ENCODE measurements at regions not wholly inside any gene's neighbourhood (a gene's known extent, or its start where the extent isn't known, plus 50 kb on each side); places are given as distances from the start of the nearest gene placed in this dataset.

- peak; percentile 49 for DNase-seq
Measured at GRCh38 chr10:4034907-4035598, 250.0 kb upstream of the KLF6 start.

GRCh38 chr10:4033341-4033896 is 248.4 kb upstream of the KLF6 start:
- DNase-seq = no peak
- no peak overlapping the region for H3K4me3 Mint-ChIP-seq
- CTCF ChIA-PET = no interaction called here
- peaks cover 2% of the 10 kb centered on the region for H3K36me3 Mint-ChIP-seq
- peak overlapping the region; percentile 80 for H3K27ac Mint-ChIP-seq
- H3K27me3 Mint-ChIP-seq = no peaks in the 10 kb centered on the region
- no peaks in the 10 kb centered on the region for H3K9me3 Mint-ChIP-seq
- H3K4me1 Mint-ChIP-seq = peaks cover 38% of the 10 kb centered on the region

More at GRCh38 chr10:4034907-4035598, 250.0 kb upstream of the KLF6 start:
- Mint-ChIP-seq H3K27me3 (no peaks in the 10 kb centered on the region), H3K9me3 (no peaks in the 10 kb centered on the region), H3K4me3 (peak overlapping the region; percentile 52), H3K36me3 (peaks cover 2% of the 10 kb centered on the region), H3K27ac (peak overlapping the region; percentile 87), H3K4me1 (peaks cover 38% of the 10 kb centered on the region)
- CTCF ChIA-PET = no interaction called here

DNA sequence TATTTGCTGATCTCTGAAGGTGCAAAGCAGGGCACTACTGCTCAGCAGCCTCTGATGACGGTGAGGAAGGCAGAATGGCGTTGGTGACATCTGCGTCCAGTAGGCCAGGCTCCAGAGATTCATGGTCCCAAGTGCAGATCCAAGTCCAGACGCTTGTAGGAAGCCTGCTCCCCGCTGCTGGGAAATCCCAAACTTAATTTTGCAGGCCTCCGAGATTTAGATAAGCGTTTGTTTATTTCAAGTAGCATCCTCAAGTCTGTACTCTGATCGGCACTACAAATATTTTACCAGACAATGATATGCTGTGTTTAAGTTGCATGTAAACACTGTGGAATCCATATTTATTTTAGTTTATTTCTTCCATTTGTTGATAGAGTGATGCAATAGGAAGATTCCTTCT is 244.9 kb upstream of the KLF6 start:
- Mint-ChIP-seq H3K4me1 (peaks cover 33% of the 10 kb centered on the region), H3K27me3 (peaks cover 7% of the 10 kb centered on the region), H3K4me3 (no peak overlapping the region), H3K9me3 (no peaks in the 10 kb centered on the region), H3K27ac (no peak overlapping the region), H3K36me3 (no peaks in the 10 kb centered on the region)
- no peak for DNase-seq
- CTCF ChIA-PET = no interaction called here

DNA sequence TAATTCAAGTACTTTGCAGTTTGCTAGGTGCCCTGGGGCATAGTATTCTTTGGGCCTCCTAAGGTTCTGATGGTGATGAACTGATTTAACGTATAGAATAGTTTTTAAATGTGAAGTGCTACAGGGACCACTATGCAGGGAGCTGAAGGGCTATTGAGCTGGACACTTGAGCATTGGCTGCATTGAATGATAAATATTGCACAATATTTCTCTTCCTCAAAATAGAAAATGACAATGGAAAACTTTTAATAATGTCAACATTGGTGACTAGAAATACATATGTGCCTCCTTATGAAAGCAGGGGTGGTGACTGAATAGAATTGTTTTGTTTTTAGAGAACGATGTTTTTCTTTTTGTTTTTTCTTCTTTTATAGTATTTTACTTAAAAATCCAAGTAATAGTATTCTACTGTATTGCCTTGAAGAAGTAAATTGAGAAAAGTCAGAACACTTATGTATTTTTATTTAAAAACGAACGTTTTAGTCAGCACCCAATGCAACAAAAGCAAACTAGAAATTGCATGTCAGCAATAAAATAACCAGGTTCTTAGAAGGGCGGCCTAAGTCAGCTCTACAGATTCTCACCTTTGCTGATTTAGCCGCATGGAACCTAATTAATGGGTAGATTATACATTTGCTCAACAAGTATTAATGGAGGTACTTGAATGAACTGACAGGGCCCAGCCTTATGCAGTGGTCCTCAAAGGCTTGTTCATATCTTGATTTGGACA is 244.0 kb upstream of the KLF6 start:
- Mint-ChIP-seq H3K4me1 (peaks cover 24% of the 10 kb centered on the region), H3K9me3 (no peaks in the 10 kb centered on the region), H3K27me3 (peaks cover 7% of the 10 kb centered on the region), H3K36me3 (no peaks in the 10 kb centered on the region), H3K27ac (no peak overlapping the region), H3K4me3 (no peak overlapping the region)
- CTCF ChIA-PET = no interaction called here
- no peak for DNase-seq

DNA sequence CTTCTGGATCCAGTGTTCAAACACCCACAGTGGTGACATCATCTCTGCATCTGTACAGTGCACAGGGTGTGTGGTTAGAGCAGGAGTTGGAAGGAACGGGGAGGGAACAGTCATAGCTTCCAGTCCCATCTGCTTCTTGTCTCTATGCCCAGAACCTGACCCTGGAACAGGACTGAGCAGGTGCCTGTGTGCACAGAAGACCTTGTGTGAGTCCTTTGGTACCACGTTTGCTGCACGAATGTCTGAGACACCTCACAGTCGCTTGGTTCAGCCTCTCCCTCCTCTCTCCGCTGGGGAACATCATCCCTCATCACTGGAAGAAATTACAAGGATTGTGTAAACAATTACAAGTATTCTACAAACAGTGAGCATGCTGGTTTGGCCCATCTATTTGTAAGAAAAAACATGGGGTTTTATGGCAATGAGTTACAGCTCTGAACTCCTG is 243.0 kb upstream of the KLF6 start:
- Mint-ChIP-seq H3K27ac (no peak overlapping the region), H3K4me1 (peaks cover 15% of the 10 kb centered on the region), H3K9me3 (no peaks in the 10 kb centered on the region), H3K36me3 (no peaks in the 10 kb centered on the region), H3K4me3 (no peak overlapping the region), H3K27me3 (peaks cover 7% of the 10 kb centered on the region)
- CTCF ChIA-PET = no interaction called here
- DNase-seq = no peak

DNA sequence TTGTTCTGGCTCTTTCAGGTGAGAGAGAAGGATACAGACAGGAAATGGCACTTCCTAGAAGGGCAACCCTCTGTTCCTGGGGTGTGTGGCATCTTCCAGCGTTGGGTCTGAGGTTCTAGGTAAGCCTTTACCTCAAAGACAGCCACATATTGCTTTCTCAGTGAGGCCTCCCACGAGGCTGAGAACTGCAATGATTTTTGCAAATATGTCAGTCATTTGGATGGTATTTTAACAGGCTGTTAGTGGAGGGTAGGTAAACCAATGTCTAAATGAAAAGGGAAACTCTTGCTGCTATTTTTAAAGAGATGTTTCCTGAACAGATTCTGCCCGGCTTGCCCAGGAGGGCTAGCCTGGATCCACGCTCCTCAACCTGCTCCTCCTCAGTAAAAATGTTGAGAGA is 240.3 kb upstream of the KLF6 start:
- H3K4me1 Mint-ChIP-seq = peaks cover 10% of the 10 kb centered on the region
- CTCF ChIA-PET = interaction anchor here (0.6 kb wide), 1 partner anchor 513 kb away, joined by 4 read pairs; no protein-coding TSS in a partner anchor
- H3K4me3 Mint-ChIP-seq = no peak overlapping the region
- H3K27me3 Mint-ChIP-seq = peaks cover 7% of the 10 kb centered on the region
- no peaks in the 10 kb centered on the region for H3K36me3 Mint-ChIP-seq
- H3K9me3 Mint-ChIP-seq = peaks cover 5% of the 10 kb centered on the region
- H3K27ac Mint-ChIP-seq = no peak overlapping the region
- no peak for DNase-seq

GRCh38 chr10:4024516-4025245 is 239.7 kb upstream of the KLF6 start:
- Mint-ChIP-seq H3K36me3 (no peaks in the 10 kb centered on the region), H3K27me3 (peaks cover 7% of the 10 kb centered on the region), H3K4me3 (no peak overlapping the region), H3K27ac (no peak overlapping the region), H3K4me1 (peaks cover 10% of the 10 kb centered on the region), H3K9me3 (peaks cover 5% of the 10 kb centered on the region)
- CTCF ChIA-PET = interaction anchor here (0.6 kb wide), 1 partner anchor 512 kb away, joined by 4 read pairs; no protein-coding TSS in a partner anchor
- no peak for DNase-seq

DNA sequence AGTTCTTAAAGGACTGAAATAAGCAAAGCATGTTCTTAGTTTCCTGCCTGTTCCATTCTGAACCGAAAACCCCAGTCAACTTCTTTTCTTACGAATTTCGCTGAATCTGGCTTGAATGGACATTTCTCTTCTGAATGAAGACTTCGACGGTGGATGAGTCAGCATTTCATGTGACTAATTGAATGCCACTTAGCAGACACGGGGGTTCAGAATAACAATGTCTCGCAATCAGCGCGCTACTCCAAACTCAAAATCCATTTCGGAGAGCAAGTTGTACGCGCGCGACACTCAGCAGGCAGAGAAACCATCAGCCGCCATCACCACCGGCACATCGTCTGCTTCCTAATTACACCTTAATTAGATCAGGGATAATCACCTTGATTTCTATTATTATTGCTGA is 239.0 kb upstream of the KLF6 start:
- H3K9me3 Mint-ChIP-seq = peaks cover 5% of the 10 kb centered on the region
- H3K36me3 Mint-ChIP-seq = no peaks in the 10 kb centered on the region
- H3K4me3 Mint-ChIP-seq = no peak overlapping the region
- peaks cover 7% of the 10 kb centered on the region for H3K27me3 Mint-ChIP-seq
- no peak overlapping the region for H3K27ac Mint-ChIP-seq
- H3K4me1 Mint-ChIP-seq = peaks cover 10% of the 10 kb centered on the region
- DNase-seq = no peak
- CTCF ChIA-PET = no interaction called here

DNA sequence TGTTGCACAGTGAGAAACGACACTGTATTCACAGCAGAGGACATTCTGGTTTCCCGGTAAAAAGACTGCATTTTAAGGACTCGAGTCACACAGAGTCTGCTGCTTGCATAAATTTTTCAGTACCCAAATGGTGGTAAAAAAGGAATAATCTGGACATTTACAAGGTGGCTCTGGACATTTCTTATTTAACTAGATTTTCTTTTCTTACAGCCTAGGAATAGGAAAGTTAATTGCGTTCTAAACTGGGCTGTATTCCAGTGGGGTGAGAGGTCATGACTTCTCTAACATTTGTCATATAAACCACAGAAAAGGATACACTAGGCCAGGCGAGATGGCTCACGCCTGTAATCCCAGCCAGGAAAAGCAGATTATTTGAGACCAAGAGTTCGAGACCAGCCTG is 237.5 kb upstream of the KLF6 start:
- no peak for DNase-seq
- Mint-ChIP-seq H3K27me3 (no peaks in the 10 kb centered on the region), H3K9me3 (peaks cover 5% of the 10 kb centered on the region), H3K4me3 (no peak overlapping the region), H3K36me3 (no peaks in the 10 kb centered on the region), H3K4me1 (peaks cover 10% of the 10 kb centered on the region), H3K27ac (no peak overlapping the region)
- CTCF ChIA-PET = no interaction called here

- CTCF ChIA-PET = no interaction called here
- H3K36me3 Mint-ChIP-seq = no peaks in the 10 kb centered on the region
- H3K27ac Mint-ChIP-seq = no peak overlapping the region
- H3K4me3 Mint-ChIP-seq = no peak overlapping the region
- no peak for DNase-seq
- peaks cover 5% of the 10 kb centered on the region for H3K9me3 Mint-ChIP-seq
- peaks cover 7% of the 10 kb centered on the region for H3K4me1 Mint-ChIP-seq
- no peaks in the 10 kb centered on the region for H3K27me3 Mint-ChIP-seq
Measured at GRCh38 chr10:4020631-4021030, 235.6 kb upstream of the KLF6 start.

DNA sequence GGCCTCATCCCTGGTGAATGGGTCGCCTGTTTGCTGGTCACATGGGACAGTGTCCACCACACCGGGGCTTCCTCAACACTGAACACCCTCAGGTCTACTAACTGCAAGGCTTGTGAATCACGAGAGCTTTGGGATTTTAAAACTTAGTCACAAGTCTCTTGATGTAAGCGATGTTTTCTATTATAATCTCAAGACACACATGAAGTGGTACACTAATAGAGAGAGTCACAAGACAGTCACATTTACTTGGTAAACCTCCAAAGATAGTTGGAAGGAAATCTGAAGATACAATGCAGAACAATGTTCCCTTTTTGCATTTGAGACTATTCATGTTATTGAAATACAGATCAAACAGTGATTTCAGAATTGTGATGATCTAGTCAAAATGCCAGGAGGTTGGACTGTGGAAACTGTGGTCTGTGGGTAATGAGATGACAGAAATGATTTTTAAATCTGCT is 233.1 kb upstream of the KLF6 start:
- Mint-ChIP-seq H3K9me3 (peaks cover 5% of the 10 kb centered on the region), H3K27me3 (no peaks in the 10 kb centered on the region), H3K4me3 (no peak overlapping the region), H3K36me3 (no peaks in the 10 kb centered on the region), H3K4me1 (no peaks in the 10 kb centered on the region), H3K27ac (no peak overlapping the region)
- CTCF ChIA-PET = no interaction called here
- DNase-seq = no peak

DNA sequence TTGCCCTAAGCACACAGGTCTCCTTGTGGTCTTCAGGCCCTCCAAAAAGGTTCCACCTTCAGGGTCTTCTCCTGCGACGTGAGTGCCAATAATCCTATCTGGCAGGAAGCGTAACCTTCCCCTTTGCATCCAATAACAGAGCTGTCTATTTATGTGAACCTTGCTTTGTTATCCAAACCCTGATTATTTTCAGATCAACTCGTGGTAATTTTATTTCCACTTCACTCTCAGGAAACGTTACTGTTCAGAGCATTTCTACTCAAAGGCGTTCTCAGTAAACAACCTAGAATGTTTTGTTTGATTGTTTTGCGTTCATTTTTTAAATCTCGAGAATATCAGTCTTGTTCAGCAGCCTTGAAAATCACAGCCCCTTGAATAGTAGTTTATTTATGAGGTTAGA is 232.3 kb upstream of the KLF6 start:
- no peak overlapping the region for H3K4me3 Mint-ChIP-seq
- peaks cover 5% of the 10 kb centered on the region for H3K4me1 Mint-ChIP-seq
- peaks cover 5% of the 10 kb centered on the region for H3K9me3 Mint-ChIP-seq
- no peaks in the 10 kb centered on the region for H3K36me3 Mint-ChIP-seq
- no peaks in the 10 kb centered on the region for H3K27me3 Mint-ChIP-seq
- no peak for DNase-seq
- H3K27ac Mint-ChIP-seq = no peak overlapping the region
- CTCF ChIA-PET = no interaction called here

GRCh38 chr10:4016214-4016740 is 231.3 kb upstream of the KLF6 start:
- Mint-ChIP-seq H3K27me3 (no peaks in the 10 kb centered on the region), H3K4me1 (peaks cover 5% of the 10 kb centered on the region), H3K9me3 (peaks cover 4% of the 10 kb centered on the region), H3K27ac (no peak overlapping the region), H3K4me3 (no peak overlapping the region), H3K36me3 (no peaks in the 10 kb centered on the region)
- no peak for DNase-seq
- CTCF ChIA-PET = no interaction called here

DNA sequence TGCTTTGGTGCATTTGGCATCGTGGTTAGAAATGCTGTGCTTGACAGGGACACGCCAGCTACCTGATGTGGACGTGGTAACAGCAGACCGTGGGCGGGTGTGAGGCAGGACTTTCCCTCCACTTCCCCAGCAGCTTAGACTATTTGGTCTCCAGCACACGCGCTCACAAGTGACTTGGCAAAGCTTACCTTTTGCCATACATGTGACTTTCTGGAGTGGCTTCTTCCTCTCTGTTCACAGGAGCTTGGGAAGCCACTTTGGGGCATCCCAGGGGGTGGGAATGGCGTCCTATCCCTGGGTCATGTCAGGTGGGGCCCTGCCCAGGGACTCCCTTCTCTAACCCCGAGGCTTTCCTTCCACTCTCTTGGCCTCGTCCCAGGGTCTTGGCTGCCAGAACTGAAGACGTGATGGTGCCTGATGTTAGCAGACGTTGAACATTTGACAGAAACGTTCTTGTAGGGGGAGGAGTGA is 228.7 kb upstream of the KLF6 start:
- H3K36me3 Mint-ChIP-seq = no peaks in the 10 kb centered on the region
- H3K4me3 Mint-ChIP-seq = no peak overlapping the region
- peaks cover 5% of the 10 kb centered on the region for H3K4me1 Mint-ChIP-seq
- H3K27me3 Mint-ChIP-seq = no peaks in the 10 kb centered on the region
- H3K27ac Mint-ChIP-seq = no peak overlapping the region
- H3K9me3 Mint-ChIP-seq = no peaks in the 10 kb centered on the region
- no peak for DNase-seq
- CTCF ChIA-PET = no interaction called here
